HG02610 (cell line): ENCODE measurements at regions not wholly inside any gene's neighbourhood (a gene's known extent, or its start where the extent isn't known, plus 50 kb on each side); places are given as distances from the start of the nearest gene placed in this dataset.
"Not testable (repeated sequence)": the region's sequence is repeated elsewhere in the genome, so short reads cannot be mapped to it uniquely, and the experiment has no call there.

Experiments
- ATAC-seq: cut with Tn5 transposase; IDR thresholded peaks from one replicate; pipeline ENCODE4 v1.9.1; 2021; ENCODE audit warnings: mild to moderate bottlenecking, moderate library complexity; ENCODE audit not compliant: unreplicated experiment

GRCh38 chr2:56934866-56935265 is 751.1 kb downstream of the CCDC85A start:
- ATAC-seq, result no peak

DNA sequence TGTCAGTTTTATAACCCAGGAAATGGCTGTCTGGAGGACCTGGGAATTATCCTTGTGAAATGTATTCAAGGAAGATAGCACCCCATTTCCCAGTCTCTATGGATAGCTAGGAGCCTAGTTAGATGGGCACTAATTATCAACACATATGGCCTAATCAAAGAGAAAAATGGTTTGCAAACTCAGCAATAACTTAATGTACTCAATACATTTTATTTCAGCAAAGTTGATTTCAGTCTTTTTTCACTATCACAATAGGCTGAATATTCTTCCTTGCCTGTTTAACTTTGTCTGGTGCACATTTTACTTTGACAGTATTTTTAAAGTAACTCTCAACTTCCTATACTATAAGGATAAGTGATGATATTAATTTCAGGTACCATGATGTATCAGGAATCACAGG is 756.3 kb downstream of the CCDC85A start:
- ATAC-seq, result no peak

GRCh38 chr2:56952871-56953270 is 769.1 kb downstream of the CCDC85A start:
- no peak for ATAC-seq

GRCh38 chr2:56960581-56960980 is 776.8 kb downstream of the CCDC85A start:
- no peak for ATAC-seq

DNA sequence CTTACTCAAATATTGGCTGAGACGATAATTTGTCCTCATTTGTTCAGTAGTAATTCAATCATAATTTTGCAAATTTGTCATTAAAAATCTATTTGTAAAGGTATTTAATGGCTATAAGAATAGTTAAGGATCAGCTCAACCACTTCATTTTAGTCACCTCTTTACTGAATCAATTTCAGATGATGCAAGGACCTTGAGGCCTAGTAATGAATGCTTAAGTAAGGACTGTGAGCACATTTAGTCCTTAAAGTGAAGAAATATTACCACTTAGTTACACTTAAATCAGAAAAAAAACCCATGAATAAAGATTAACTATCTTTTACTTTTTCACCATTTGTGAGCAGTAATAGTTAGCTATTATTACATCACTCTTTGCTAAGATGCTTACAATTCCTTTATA is 778.9 kb downstream of the CCDC85A start:
- no peak for ATAC-seq

GRCh38 chr2:56969513-56969912 is 785.7 kb downstream of the CCDC85A start:
- ATAC-seq, result no peak

DNA sequence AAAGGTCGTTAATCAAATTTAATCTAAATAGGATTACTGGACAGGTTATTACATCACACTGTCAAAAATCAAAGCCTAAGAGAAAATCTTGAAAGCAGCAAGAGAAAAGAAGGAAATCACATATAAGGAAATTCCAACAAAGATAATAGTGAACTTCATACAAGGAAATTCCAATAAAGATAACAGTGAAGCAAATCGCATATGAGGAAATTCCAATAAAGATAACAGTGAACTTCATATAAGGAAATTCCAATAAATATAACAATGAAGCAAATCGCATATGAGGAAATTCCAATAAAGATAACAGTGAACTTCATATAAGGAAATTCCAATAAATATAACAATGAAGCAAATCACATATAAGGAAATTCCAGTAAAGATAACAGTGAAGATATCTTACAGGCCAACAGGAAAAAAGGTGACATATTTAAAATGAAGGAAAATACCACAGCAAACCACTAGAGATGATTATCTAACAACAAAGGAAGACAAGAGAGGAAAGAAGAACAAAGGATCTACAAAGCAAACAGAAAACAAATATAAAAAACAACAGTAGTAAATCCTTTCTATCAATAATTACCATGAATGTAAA is 787.7 kb downstream of the CCDC85A start:
- ATAC-seq, result no peak

DNA sequence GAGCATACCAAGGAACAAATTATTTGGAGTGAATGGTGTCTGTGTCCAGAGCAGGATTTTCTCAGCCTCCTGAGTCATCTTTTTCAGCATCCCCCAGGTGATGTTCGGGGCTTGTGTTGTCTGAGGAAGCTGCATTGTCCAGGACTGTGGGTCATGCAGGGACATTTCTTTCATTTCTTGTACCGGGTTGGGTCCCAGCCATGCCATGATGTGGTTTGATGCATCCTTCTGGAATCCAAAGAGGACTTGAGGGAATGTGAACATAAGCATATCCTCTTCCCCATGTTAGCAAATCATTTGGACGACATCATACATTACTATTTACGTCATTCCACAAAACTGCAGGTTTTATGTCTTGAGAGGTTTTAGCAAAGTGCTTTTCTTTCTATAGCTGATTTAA is 797.8 kb downstream of the CCDC85A start:
- no peak for ATAC-seq

DNA sequence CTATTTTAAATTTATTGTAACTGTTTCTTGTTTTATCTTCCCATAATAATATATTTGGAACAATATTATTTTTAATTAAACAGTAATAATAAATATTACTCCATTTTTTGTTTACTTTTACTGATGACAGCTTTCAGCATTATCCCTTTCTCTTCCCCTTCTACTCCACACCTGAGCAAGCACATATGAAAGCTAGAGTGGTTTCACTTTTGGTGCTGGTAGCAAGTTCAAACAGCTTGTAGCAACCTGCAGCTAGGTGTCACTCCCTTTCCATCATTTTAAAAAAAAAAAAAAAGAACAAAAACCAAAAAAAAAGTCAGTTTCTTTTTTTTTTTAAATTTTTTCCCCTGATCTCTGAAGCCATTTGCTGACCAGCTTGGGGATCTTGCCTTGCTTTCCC is 801.8 kb downstream of the CCDC85A start:
- peak; percentile 82 for ATAC-seq

- ATAC-seq, result no peak
Measured at GRCh38 chr2:57022496-57022895, 838.7 kb downstream of the CCDC85A start.

DNA sequence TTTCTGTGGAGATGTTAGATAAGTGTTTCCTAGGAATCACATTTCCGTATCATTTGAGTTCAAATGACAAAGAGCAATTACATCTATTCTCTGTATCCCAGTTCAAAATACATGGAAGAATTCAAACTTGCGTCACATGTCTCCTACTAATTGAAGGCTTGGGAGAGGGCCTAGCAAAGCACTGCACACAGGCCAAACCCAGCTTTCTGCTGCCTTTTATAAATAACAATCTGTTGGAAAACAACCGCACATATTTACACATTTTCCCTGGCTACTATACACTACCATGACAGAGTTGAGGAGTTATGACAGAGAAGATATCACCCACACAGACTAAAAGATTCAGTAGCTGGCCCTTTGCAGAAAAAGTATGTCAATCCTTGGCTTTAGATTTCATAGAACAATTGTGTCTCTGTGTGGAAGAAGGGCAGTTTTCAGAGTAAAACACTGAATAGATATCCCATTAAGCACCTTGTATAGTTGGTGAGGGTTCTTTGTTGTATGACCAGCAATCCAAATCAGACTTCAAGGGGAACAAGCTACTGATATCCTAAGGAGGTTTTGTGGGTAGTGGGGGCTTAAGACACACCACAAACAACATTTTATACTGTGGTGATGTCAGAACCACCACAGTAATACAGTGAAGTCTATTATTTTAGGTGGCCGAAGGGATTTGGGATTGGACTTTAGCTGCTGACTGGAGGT is 861.3 kb downstream of the CCDC85A start:
- ATAC-seq, result no peak

- no peak for ATAC-seq
Measured at GRCh38 chr2:57049273-57049672, 865.5 kb downstream of the CCDC85A start.

- no peak for ATAC-seq
Measured at GRCh38 chr2:57050007-57050406, 866.2 kb downstream of the CCDC85A start.

DNA sequence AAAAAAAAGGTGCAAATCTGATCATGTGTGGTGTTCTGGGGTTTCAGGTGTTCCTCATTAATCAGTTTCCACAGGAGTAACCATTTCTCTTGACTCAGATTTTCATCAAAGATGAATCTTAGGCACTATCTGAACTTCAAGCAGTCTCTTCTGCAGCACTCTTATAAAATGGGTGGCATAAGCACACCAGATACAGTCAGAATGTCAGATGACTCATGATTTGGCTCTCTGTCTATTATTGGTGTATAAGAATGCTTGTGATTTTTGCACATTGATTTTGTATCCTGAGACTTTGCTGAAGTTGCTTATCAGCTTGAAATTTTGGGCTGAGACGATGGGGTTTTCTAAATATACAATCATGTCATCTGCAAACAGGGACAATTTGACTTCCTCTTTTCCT is 882.5 kb downstream of the CCDC85A start:
- not testable (repeated sequence) for ATAC-seq

DNA sequence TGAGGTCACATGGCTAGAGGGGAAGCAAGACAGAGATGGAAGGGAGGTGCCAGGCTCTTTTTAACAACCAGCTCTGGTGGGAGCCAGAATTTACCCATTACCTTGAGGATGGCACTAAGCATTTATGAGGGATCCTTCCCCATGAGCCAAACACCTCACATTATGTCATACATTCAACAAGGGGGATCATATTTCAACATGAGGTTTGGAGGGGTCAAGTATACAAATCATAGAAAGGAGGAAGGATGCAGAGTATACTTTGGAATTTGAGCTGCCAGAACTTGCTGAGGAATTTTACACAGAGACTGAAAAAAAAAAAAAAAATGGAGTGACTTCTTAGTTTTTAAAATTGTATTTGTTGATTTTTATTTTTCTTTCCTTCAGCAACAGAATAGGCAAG is 891.4 kb downstream of the CCDC85A start:
- no peak for ATAC-seq

DNA sequence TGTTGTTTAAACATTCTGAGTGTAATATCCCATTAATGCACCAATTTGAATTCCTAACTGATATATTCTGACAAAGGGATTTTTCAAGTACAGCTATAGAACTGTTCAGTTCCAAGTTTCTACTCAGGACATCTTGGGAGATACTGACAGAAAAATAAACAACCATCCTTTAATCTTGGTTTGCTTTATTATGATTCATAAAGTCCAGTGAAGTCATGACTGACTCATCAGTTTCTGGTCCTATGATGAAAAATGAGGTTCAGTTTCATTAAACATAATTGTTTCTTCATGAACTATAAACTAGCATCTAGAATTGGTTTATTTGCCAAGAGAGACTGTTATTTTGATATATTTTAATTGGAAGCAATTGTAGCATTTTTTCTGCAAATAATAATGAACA is 896.2 kb downstream of the CCDC85A start:
- ATAC-seq, result no peak

DNA sequence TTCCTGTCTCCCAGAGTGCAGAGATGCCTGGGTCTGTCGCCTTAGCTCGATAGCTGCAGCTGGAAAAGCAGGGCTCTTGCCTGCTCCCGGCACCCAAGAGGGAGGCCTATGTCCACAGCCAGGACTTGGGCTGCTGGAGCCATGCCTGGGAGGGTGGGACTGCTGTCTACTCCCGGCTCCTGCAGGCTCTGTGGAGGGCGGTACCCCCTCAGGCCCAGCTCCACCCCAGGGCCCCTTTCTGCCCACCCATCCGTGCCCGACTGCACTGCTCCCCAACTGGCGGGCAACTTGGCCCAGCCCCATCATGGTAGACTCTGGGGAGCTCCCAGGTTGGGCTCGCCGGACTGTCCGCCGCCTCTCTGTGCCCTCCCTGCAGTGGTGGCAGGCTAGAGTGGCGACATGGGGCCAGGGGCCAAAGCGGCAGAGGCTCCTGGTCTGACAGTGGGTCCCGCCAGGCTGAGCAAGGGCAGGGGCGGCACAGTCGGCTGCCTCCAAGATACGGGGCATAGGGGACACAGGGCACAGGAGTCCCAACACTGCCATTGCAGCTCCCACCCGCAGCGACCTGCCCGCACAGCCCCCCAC is 901.0 kb downstream of the CCDC85A start:
- no peak for ATAC-seq

DNA sequence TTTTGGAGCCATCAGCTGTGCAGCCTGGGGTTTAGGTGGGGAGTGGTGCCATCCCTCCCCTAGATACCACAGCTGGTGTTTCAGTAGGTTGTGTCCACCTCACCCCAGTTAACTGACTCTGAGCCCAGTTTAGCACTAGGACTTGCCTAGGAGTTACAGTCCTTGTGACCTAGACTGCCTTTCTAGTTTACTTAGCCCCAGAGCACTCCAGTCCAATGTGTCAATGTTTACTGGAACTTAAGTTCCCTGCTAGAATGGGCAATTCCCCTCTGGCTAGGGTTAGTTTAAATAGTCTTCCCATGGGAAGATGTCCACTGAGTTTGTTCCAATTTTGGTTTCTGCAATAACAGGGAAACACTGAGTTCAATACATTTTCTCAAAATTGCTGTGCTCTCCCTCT is 909.2 kb downstream of the CCDC85A start:
- no peak for ATAC-seq

GRCh38 chr2:57097855-57098254 is 914.1 kb downstream of the CCDC85A start:
- ATAC-seq, result no peak

- no peak for ATAC-seq
Measured at GRCh38 chr2:57100436-57100835, 916.6 kb downstream of the CCDC85A start.

DNA sequence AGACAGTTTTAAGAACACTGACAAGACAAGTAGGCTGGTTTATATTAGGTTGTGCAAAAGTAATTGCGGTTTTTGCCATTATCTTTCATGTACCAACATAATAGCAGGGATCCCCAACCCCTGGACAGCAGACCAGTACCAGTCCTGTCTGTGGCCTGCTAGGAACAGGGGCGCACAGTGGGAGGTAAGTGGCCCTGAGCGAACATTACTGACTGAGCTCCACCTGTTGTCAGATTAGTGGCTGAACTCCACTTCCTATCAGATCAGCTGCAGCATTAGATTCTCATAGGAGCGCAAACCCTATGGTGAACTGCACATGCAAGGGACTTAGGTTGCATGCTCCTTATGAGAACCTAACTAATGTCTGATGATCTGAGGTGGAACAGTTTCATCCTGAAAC is 921.9 kb downstream of the CCDC85A start:
- ATAC-seq, result no peak

DNA sequence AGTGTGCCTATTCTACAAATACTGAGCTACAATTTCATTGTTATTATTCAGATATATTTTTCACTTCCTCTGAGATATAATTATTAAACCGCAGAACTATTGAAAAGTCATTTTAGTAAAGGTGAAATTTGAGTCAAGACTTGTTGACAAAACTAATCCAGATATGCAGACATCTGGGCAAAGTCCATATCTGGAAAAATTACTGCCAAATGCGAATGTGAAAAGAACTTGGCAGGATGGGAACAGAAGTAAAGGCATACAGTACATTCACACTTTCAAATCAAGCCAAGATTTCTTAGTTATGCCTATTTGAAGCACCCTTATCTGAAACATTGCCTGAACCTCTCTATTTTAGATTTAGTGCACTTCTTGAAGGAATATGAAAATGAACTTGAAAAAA is 923.6 kb downstream of the CCDC85A start:
- ATAC-seq, result no peak

- no peak for ATAC-seq
Measured at GRCh38 chr2:57111531-57111930, 927.7 kb downstream of the CCDC85A start.
